NCI-H345 treated with DMSO at 0.1 percent for 48 hours (cell line): ENCODE measurements at regions not wholly inside any gene's neighbourhood (a gene's known extent, or its start where the extent isn't known, plus 50 kb on each side); places are given as distances from the start of the nearest gene placed in this dataset.
"Not testable (repeated sequence)": the region's sequence is repeated elsewhere in the genome, so short reads cannot be mapped to it uniquely, and the experiment has no call there.

Experiments
- DNase-seq: peaks from one replicate; lab custom pipeline; 2025; ENCODE audit not compliant: unreplicated experiment; lab: John Stamatoyannopoulos, UW

DNA sequence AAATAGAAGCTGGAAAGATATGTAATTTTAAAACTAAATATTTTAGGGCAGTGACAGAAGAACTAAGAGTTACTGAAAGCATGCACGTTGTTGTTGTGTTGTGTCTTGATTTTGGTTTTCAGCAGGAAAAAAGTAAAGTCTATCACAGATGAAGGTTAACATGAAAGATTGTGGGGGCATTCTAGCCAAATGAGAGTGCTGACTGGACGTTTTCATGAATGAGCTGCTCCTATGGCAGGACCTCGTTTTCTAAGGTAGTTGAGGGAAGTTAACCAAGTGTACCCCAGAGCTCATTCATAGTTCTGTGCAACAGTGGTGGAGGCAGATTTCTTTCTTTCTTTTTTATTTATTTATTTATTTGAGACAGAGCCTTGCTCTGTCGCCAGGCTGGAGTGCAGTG lies 194.6 kb upstream of the IRS2 start:
- DNase-seq, result no peak

- DNase-seq, result not testable (repeated sequence)
Measured at GRCh38 chr13:109979676-109980075, 193.3 kb upstream of the IRS2 start.

DNA sequence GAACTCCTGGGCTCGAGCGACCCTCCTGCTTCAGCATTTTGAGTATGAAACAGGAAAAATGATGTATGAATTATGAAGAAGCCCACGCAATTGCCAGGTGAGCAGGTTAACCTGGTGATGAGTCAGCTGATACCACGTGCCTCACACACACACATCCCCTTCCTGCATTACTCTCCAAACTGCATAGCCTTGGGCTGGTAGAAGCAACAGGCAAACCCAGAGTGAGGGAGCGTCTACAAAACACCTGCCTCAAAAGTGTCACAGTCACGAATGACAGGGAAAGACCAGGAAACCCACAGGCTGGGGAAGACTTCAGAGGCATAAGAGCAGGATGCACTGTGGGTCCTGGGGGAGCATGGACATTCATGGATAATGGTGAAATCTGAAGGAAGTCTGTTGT lies 192.8 kb upstream of the IRS2 start:
- DNase-seq, result no peak

DNA sequence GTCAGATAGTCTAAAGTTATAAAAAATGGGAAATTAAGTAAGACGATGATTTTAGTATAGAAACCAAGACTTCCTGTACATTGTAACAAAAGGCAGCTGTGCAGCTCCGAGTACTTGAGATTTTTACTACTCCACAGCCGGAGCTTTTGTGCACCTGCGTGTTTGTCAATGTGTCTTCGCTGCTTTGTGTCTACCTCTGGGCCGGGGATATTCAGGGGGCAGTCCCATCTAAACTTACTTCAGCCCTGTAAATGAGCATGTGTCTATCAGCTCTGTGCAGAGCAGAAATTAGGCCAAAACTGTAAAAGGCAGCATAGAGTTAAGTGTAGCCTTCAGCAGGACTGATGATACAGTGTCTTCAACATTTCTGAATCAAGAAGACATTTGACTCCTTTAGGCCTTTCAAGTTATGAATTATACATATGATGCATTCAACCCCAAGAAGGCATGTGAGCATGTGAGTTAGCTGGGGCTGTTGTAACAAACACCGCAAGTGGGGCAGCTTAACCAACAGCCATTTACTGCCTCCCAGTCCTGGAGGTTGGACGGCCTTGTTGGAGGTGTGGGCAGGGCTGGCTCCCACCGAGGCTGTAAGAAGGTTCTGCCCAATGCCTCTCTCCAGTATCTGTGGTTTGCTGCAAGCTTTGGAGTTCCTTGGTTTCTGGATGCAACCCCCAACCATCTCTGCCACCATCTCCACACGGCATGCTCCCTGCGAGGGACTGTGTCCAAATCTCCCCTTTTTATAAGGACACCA lies 191.0 kb upstream of the IRS2 start:
- no peak for DNase-seq

- no peak for DNase-seq
Measured at GRCh38 chr13:109976206-109976997, 190.0 kb upstream of the IRS2 start.

- no peak for DNase-seq
Measured at GRCh38 chr13:109974354-109974753, 188.0 kb upstream of the IRS2 start.

DNA sequence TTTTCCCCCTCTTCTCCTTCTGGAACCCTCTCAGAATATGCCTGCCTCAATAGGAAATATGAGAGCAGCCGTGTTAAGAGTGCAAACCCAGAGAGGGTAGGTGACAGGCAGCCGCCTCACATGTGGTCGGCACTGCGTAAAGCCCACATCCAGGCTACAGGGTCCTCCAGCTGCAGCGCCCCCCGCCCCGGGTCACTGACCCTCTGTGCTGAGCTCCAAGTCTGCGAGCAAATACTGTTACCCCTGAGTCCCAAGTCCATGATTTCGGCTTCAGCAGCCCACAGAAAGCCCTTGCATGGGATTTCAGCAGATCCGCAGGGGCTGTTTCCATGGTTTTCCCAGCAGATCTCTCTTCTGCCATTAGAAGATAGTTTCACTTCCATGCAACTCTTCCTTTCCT lies 186.9 kb upstream of the IRS2 start:
- DNase-seq, result no peak

- DNase-seq, result no peak
Measured at GRCh38 chr13:109971456-109972090, 185.2 kb upstream of the IRS2 start.

DNA sequence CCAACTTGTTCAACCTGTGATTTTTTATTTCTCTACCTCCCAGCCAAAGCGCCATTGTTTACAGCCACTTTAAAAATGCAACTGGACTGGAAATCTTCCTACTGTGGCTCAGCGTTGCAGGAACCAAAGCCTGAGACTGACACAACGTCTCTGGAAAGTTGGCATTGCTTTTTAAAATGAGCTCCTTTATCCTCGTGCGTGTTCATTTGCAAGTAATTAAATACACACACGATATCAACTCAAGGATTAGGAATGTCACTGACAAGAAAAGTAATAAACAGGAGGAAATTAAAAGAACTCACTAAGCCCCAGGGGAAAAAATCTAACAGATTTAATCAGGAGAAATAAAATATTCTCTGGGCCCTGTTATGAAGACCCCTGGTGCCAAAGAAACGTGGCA lies 184.6 kb upstream of the IRS2 start:
- DNase-seq, result no peak

DNA sequence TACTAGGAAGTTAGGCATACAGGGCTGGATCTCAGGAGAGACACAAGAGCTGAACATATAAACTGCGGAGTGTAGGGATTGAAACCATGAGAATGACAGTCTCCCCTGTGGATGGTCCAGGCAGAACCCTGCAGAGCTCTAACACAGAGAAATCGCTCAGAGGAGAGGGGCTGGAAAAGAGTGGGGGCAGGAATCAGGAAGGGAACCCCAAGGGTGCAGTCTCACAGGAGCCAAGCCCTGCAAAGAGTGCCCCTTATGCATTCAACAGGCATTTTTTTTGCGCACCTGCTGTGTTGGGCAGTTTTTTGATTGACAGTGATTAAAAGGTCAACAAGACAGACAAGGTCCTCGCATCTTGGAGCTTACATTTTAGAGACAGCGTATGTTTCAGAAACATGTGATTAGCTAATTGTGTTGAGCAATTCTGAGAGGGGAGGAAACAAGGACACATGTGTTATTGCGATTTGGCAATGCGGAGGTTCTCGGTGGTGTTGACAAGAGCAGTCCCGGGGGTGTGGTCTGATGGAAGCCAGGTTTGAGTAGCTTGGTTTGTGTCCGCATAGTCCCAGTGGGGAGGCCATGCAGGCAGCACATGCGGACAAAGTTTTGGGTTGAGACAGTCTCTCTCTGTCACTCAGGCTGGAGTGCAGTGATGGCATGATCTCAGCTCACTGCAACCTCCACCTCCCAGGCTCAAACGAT lies 182.6 kb upstream of the IRS2 start:
- no peak for DNase-seq

DNA sequence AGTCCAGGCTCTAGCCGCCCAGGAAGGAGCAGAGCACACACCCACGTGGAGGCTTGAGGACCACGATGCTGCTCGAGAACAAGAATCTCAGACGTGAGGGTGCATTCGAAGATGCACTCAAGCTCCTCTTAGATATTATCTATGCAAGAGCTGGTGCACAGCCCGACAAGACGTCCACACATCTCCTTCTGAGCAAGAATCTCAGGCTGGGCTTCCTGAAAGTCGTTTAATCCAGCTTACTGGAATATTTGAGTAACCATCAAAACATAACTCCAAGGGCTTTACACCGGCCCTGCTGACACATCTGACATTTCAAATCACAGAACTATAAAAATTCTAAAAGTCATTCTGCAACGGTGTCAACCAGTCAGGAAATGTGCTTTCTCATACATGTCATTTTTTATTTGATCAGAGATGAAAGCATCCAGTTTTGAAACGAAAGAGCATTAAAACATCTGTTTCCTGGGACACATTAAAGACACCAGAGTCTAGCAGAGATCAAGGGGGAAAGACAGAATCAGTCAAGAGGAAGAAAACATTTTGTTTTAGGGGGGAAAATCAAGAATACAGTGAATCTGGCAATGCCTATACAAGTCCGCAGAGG lies 177.7 kb upstream of the IRS2 start:
- no peak for DNase-seq

DNA sequence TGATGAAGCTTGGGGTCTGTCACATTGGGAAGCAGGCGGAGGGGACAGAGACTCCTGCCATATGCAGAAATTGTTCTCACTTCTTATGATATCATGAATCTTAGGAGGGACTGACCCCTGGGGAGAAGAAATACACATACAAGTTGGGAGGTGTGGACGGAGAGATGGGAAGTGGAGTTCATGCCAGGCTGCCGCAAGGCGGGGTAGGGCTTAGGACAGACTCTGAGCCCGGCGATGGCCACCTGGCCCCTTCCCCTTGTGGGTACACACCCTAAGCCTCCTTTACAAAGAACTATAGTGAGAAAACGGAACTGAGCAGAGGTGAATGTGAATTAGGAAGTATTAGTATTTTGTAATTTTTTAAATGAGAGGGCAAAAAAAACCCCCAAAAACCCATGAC lies 177.0 kb upstream of the IRS2 start:
- DNase-seq, result no peak

GRCh38 chr13:109959903-109960302 lies 173.5 kb upstream of the IRS2 start:
- DNase-seq, result no peak

DNA sequence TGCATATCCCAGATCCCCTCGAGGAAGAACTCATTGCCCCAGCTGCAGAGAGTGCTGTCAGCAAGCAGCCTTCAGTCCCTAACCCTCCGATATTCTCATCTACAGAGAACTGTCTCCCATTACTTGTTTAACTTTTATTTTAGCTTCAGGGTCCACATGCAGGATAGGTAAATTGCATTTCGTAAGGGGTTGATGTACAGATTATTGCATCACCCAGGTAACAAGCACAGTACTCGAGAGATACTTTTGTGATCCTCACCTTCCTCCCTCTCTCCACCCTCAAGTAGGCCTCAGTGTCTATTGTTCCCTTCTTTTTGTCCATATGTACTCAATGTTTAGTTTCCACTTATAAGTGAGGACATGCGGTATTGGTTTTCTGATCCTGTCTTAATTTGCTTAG lies 171.5 kb upstream of the IRS2 start:
- DNase-seq, result no peak

DNA sequence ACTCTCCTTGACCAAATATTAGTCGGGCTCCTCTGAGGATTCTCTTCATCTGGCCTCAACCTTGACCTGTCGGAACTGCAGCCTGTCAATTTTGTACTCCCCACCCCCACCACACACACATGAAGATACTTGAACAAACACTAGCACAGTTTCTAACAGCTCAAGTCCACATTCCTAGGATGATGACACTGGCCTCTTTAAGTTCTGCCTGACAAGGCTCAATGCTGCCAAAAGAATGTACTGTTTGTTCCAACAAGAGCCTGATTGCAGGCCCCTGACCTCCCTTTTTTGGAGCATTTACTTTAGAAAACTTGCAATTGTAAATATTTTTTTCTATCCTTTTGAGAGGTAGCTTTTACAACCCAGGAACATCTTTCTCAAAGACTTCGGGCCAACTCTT lies 169.2 kb upstream of the IRS2 start:
- DNase-seq, result no peak

- no peak for DNase-seq
Measured at GRCh38 chr13:109954441-109954840, 168.1 kb upstream of the IRS2 start.

DNA sequence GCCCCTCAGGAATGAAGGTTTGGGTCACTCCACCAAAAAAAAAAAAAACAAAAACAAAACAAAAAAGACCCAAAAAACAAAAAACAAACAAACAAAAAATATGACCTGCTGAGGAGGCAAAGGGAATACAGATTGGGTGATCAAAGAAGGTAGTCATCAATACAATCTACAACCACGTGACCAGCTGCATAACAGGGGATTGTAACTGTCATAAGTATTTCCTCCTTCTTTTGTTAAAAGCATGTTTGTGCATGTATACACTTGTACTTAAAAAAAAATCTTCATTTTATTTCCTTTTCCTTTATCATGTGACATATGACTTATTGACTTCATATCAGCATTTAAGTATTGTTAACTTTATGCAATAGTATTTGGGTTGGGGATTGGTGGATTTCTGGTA lies 165.1 kb upstream of the IRS2 start:
- no peak for DNase-seq

- DNase-seq, result no peak
Measured at GRCh38 chr13:109949397-109949796, 163.0 kb upstream of the IRS2 start.

DNA sequence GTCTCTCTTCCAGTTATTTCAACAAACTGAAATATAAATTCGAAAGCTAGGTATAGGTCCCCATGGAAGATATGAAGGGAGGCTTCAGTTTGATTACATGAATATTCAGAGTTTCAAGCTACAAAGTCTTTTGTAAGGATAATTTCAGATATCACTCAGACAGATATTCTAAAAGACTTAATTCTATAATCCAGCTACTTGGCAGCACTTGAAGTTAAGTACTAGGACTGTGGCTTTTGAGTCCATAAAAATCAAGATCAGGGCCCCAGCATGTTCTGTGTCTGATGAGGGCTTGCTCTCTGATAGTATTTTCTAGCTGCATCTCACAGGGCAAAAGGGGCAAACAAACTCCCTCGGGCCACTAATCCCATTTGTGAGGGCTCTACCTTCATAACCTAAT lies 160.6 kb upstream of the IRS2 start:
- DNase-seq, result no peak

DNA sequence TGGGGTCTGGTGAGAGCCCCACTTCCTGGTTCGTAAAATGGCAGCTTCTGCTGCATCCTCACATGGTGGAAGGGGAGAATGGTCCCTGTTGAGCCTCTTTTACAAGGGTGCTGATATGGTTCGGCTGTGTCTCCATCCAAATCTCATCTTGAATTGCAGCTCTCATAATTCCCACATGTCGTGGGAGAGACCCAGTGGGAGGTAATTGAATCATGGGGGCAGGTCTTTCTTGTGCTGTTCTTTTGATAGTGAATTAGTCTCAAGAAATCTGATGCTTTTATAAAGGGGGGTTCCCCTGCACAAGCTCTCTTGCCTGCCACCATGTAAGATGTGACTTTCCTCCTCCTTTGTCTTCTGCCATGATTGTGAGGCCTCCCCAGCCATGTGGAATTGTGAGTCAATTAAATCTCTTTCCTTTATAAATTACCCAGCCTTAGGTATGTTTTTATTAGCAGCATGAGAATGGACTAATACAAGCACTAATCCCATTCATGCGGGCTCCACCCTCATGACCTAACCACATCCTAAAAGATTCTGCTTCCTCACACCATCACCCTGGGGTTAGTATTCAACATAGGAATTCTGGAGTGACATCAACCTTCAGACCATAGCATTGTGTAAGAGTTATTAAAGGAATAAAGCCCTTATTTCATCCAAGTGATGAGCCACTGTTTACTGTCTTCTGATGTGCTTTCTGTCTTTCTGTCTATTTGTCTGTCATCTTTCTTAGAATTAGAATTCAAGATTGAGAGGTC lies 159.0 kb upstream of the IRS2 start:
- DNase-seq, result no peak
